ENCODE measurements at regions not wholly inside any gene's neighbourhood (a gene's known extent, or its start where the extent isn't known, plus 50 kb on each side); places are given as distances from the start of the nearest gene placed in this dataset.

- no peak for DNase-seq (ENCODE audit: low read depth)
- no peak for TF ChIP-seq CTCF (IDR thresholded peaks at IDR 0.05; ENCODE audit: low read length, missing control alignments)
- H3K4me3 ChIP-seq (replicated peaks; ENCODE audit: low read depth, low read length): no peak overlapping the region
These were observed 168.9 kb downstream of the COPRS start for GRCh38 chr17:31690151-31690551.

- no peak overlapping the region for H3K4me3 ChIP-seq (replicated peaks; ENCODE audit: low read depth, low read length)
- no peak for DNase-seq (ENCODE audit: low read depth)
- no peak for TF ChIP-seq CTCF (IDR thresholded peaks at IDR 0.05; ENCODE audit: low read length, missing control alignments)
These were observed 170.3 kb downstream of the COPRS start for GRCh38 chr17:31688701-31689100.

GRCh38 chr17:31687505-31688126 lies 171.4 kb downstream of the COPRS start:
- DNase-seq (ENCODE audit: low read depth): no peak
- TF ChIP-seq CTCF (IDR thresholded peaks at IDR 0.05; ENCODE audit: low read length, missing control alignments): no peak
- no peak overlapping the region for H3K4me3 ChIP-seq (replicated peaks; ENCODE audit: low read depth, low read length)

GRCh38 chr17:31686495-31686894 lies 172.5 kb downstream of the COPRS start:
- no peak overlapping the region for H3K4me3 ChIP-seq (replicated peaks; ENCODE audit: low read depth, low read length)
- TF ChIP-seq CTCF (IDR thresholded peaks at IDR 0.05; ENCODE audit: low read length, missing control alignments): no peak
- no peak for DNase-seq (ENCODE audit: low read depth)

GRCh38 chr17:31684901-31685300 lies 174.1 kb downstream of the COPRS start:
- no peak overlapping the region for H3K4me3 ChIP-seq (replicated peaks; ENCODE audit: low read depth, low read length)
- no peak for TF ChIP-seq CTCF (IDR thresholded peaks at IDR 0.05; ENCODE audit: low read length, missing control alignments)
- DNase-seq (ENCODE audit: low read depth): no peak

GRCh38 chr17:31680126-31680525 lies 178.9 kb downstream of the COPRS start:
- no peak overlapping the region for H3K4me3 ChIP-seq (replicated peaks; ENCODE audit: low read depth, low read length)
- DNase-seq (ENCODE audit: low read depth): no peak
- no peak for TF ChIP-seq CTCF (IDR thresholded peaks at IDR 0.05; ENCODE audit: low read length, missing control alignments)

GRCh38 chr17:31679667-31680066 lies 179.4 kb downstream of the COPRS start:
- H3K4me3 ChIP-seq (replicated peaks; ENCODE audit: low read depth, low read length): no peak overlapping the region
- no peak for DNase-seq (ENCODE audit: low read depth)
- TF ChIP-seq CTCF (IDR thresholded peaks at IDR 0.05; ENCODE audit: low read length, missing control alignments): no peak

Data from fibroblast of pulmonary artery (primary cell).